DOHH2 (cell line): ENCODE measurements at regions not wholly inside any gene's neighbourhood (a gene's known extent, or its start where the extent isn't known, plus 50 kb on each side); places are given as distances from the start of the nearest gene placed in this dataset.
"Not testable (repeated sequence)": the region's sequence is repeated elsewhere in the genome, so short reads cannot be mapped to it uniquely, and the experiment has no call there.

ENCODE experiments used
- CTCF ChIP-seq: fragments of 200-600 bp; sonication (generic); IDR thresholded peaks from one replicate; pipeline ENCODE4 v1.5.1; 2014; ENCODE audit warnings: antibody characterized with exemption, mild to moderate bottlenecking, low read depth, low read length; ENCODE audit not compliant: poor library complexity, severe bottlenecking
- EZH2phosphoT487 ChIP-seq: fragments of 200-600 bp; sonication (generic); IDR thresholded peaks from 2 replicates; pipeline ENCODE4 v1.6.1; 2017; ENCODE audit warnings: borderline replicate concordance, mild to moderate bottlenecking, antibody characterized with exemption, low read length, moderate library complexity, mixed read lengths

GRCh38 chr3:185306286-185306685, 52.4 kb upstream of the EHHADH start:
- not testable (repeated sequence) for TF ChIP-seq CTCF, EZH2phosphoT487
